ENCODE measurements at regions not wholly inside any gene's neighbourhood (a gene's known extent, or its start where the extent isn't known, plus 50 kb on each side); places are given as distances from the start of the nearest gene placed in this dataset.

DNA sequence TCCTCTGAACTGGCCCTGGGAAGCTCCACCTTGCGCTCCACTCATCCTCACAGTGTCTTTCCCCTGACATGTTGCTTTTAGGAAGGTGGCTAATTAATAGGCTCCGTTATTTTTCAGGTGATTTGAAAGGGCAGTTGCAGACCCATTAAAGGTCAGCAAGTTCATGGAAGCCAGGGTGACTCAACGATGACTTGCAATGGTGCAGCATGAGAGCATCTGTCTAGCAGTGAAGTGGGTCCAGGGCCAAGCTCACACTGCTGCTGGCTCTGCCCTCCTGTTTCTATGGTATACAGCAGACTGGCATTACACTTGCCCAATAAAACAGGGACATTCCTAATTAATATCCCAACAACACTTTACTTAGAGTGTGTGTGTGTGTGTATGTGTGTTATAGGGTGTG, 68.8 kb upstream of the WDR11 start:
- H3K4me1 Mint-ChIP-seq, result no peaks in the 10 kb centered on the region
- H3K27ac ChIP-seq (ENCODE audit: low read length), result no peak overlapping the region
- no peak overlapping the region for H3K4me3 ChIP-seq (ENCODE audit: control insufficient read depth in 1 of 2, extremely low read depth in 1 of 2, low read length in 1 of 2)
- CTCF ChIA-PET, result no interaction called here
- H3K36me3 Mint-ChIP-seq, result no peaks in the 10 kb centered on the region
- ATAC-seq (replicated peaks in 1 of 4), result no peak
- H3K4me3 Mint-ChIP-seq, result no peak overlapping the region
- no peaks in the 10 kb centered on the region for H3K9me3 ChIP-seq
- H3K9me3 Mint-ChIP-seq, result peaks cover 0 to 5% (median 0%) of the 10 kb centered on the region in 3 donors
- DNase-seq, result no peak
- no peaks in the 10 kb centered on the region for H3K4me1 ChIP-seq (ENCODE audit: control insufficient read depth in 1 of 2, extremely low read depth in 1 of 2, insufficient read depth in 2 of 2, low read length in 2 of 2)
- POLR2A ChIA-PET, result no interaction called here
- peaks cover 2 to 3% of the 10 kb centered on the region in 2 donors for H3K27me3 Mint-ChIP-seq
- 75% methylated on average over 2 of the region's 3 CpGs for WGBS (ENCODE audit: insufficient coverage)
- peaks cover 0 to 7% of the 10 kb centered on the region in 2 experiments for H3K27me3 ChIP-seq (replicated peaks in 1 of 2; ENCODE audit: control insufficient read depth in 2 of 2, extremely low read depth in 1 of 2, insufficient read depth in 2 of 2, low read length in 1 of 2)
- no peak overlapping the region for H3K27ac Mint-ChIP-seq
- no peaks in the 10 kb centered on the region for H3K36me3 ChIP-seq (ENCODE audit: control insufficient read depth in 2 of 2, extremely low read depth in 1 of 2, insufficient read depth in 1 of 2, low read length in 1 of 2)

DNA sequence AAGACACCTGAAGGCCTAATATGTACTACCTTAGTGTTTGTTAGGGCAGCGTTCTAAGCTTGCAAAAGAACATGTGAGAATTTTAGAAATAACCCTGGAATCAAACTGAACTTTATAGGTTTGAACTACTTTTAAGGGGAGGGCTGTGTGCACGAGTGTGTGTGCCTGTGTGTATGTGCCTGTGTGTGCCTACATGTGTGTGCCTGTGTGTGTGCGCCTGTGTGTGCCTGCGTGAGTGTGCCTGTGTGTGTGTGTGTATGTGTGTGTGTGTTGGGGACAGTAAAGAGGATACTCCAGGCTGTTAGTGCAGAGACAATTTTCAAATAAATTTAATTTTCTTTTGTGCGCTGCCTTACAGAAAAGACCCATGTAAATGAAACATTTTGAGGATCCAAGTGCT, 68.1 kb upstream of the WDR11 start:
- Mint-ChIP-seq H3K27me3 (peaks cover 2 to 3% of the 10 kb centered on the region in 2 donors), H3K4me1 (no peaks in the 10 kb centered on the region), H3K27ac (no peak overlapping the region), H3K36me3 (no peaks in the 10 kb centered on the region), H3K9me3 (peaks cover 0 to 5% (median 0%) of the 10 kb centered on the region in 3 donors), H3K4me3 (no peak overlapping the region)
- no CpG with 5 or more reads among the region's 5 CpGs for WGBS (ENCODE audit: insufficient coverage)
- ChIA-PET CTCF (no interaction called here), POLR2A (no interaction called here)
- H3K4me3 ChIP-seq (ENCODE audit: control insufficient read depth in 1 of 2, extremely low read depth in 1 of 2, low read length in 1 of 2), result no peak overlapping the region
- H3K27me3 ChIP-seq (replicated peaks in 1 of 2; ENCODE audit: control insufficient read depth in 2 of 2, extremely low read depth in 1 of 2, insufficient read depth in 2 of 2, low read length in 1 of 2), result peaks cover 0 to 7% of the 10 kb centered on the region in 2 experiments
- ATAC-seq (replicated peaks in 1 of 4) (no peak), DNase-seq (no peak)
- no peak overlapping the region for H3K27ac ChIP-seq (ENCODE audit: low read length)
- no peaks in the 10 kb centered on the region for H3K36me3 ChIP-seq (ENCODE audit: control insufficient read depth in 2 of 2, extremely low read depth in 1 of 2, insufficient read depth in 1 of 2, low read length in 1 of 2)
- H3K4me1 ChIP-seq (ENCODE audit: control insufficient read depth in 1 of 2, extremely low read depth in 1 of 2, insufficient read depth in 2 of 2, low read length in 2 of 2), result no peaks in the 10 kb centered on the region
- no peaks in the 10 kb centered on the region for H3K9me3 ChIP-seq

- Histone ChIP-seq H3K36me3 (ENCODE audit: control insufficient read depth in 2 of 2, extremely low read depth in 1 of 2, insufficient read depth in 1 of 2, low read length in 1 of 2) (no peaks in the 10 kb centered on the region), H3K4me1 (ENCODE audit: control insufficient read depth in 1 of 2, extremely low read depth in 1 of 2, insufficient read depth in 2 of 2, low read length in 2 of 2) (no peaks in the 10 kb centered on the region), H3K27ac (ENCODE audit: low read length) (no peak overlapping the region), H3K4me3 (ENCODE audit: control insufficient read depth in 1 of 2, extremely low read depth in 1 of 2, low read length in 1 of 2) (no peak overlapping the region), H3K9me3 (no peaks in the 10 kb centered on the region), H3K27me3 (replicated peaks in 1 of 2; ENCODE audit: control insufficient read depth in 2 of 2, extremely low read depth in 1 of 2, insufficient read depth in 2 of 2, low read length in 1 of 2) (peaks cover 0 to 7% of the 10 kb centered on the region in 2 experiments)
- H3K27me3 Mint-ChIP-seq, result peaks cover 2 to 3% of the 10 kb centered on the region in 2 donors
- CTCF ChIA-PET, result no interaction called here
- H3K4me1 Mint-ChIP-seq, result no peaks in the 10 kb centered on the region
- H3K27ac Mint-ChIP-seq, result no peak overlapping the region
- POLR2A ChIA-PET, result no interaction called here
- WGBS (ENCODE audit: insufficient coverage), result 36% methylated on average over 4 of the region's 6 CpGs
- no peaks in the 10 kb centered on the region for H3K36me3 Mint-ChIP-seq
- DNase-seq, result no peak
- no peak overlapping the region for H3K4me3 Mint-ChIP-seq
- peaks cover 0 to 5% (median 0%) of the 10 kb centered on the region in 3 donors for H3K9me3 Mint-ChIP-seq
- ATAC-seq (replicated peaks in 1 of 4), result no peak
Measured at GRCh38 chr10:120783867-120784266, 67.3 kb upstream of the WDR11 start.

DNA sequence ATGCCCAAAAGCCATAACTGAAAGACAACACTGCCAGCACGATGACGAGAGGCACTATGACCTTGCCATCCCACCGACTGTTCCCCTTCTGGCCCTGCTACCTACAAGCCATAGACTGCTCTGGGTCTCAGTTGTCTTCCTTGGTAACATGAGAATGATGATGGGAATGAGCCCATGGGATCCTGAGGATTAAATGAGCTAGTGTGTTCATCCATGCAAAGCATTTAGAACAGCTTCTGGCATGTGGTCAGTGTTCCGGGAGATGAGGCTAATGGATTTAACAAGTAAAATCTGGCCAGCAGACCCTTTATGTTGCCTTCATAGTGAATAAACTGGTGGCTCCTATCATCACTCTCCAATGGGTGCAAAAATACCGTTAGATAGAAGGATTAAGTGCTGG, 62.4 kb upstream of the WDR11 start:
- 100% methylated on average over 1 of the region's 5 CpGs for WGBS (ENCODE audit: insufficient coverage)
- ATAC-seq (replicated peaks in 1 of 4), result no peak

GRCh38 chr10:120789303-120790203, 61.6 kb upstream of the WDR11 start:
- H3K4me3 Mint-ChIP-seq, result no peak overlapping the region
- no peak overlapping the region for H3K27ac Mint-ChIP-seq
- 75% methylated on average over 1 of the region's 5 CpGs for WGBS (ENCODE audit: insufficient coverage)

More for the DNA sequence above, 62.4 kb upstream of the WDR11 start:
- H3K27me3 Mint-ChIP-seq, result peaks cover 6 to 8% of the 10 kb centered on the region in 2 donors
- Histone ChIP-seq H3K4me1 (ENCODE audit: control insufficient read depth in 1 of 2, extremely low read depth in 1 of 2, insufficient read depth in 2 of 2, low read length in 2 of 2) (no peaks in the 10 kb centered on the region), H3K36me3 (ENCODE audit: control insufficient read depth in 2 of 2, extremely low read depth in 1 of 2, insufficient read depth in 1 of 2, low read length in 1 of 2) (no peaks in the 10 kb centered on the region), H3K27me3 (replicated peaks in 1 of 2; ENCODE audit: control insufficient read depth in 2 of 2, extremely low read depth in 1 of 2, insufficient read depth in 2 of 2, low read length in 1 of 2) (peaks cover 0 to 7% of the 10 kb centered on the region in 2 experiments), H3K4me3 (ENCODE audit: control insufficient read depth in 1 of 2, extremely low read depth in 1 of 2, low read length in 1 of 2) (no peak overlapping the region), H3K9me3 (no peaks in the 10 kb centered on the region), H3K27ac (ENCODE audit: low read length) (no peak overlapping the region)
- CTCF ChIA-PET, result no interaction called here
- H3K9me3 Mint-ChIP-seq, result peaks cover 0 to 7% (median 0%) of the 10 kb centered on the region in 3 donors
- no peaks in the 10 kb centered on the region for H3K4me1 Mint-ChIP-seq
- no peak for DNase-seq
- H3K36me3 Mint-ChIP-seq, result no peaks in the 10 kb centered on the region
- no peak overlapping the region for H3K4me3 Mint-ChIP-seq
- no peak overlapping the region for H3K27ac Mint-ChIP-seq
- POLR2A ChIA-PET, result no interaction called here

GRCh38 chr10:120791316-120791715, 59.8 kb upstream of the WDR11 start:
- Histone ChIP-seq H3K27me3 (replicated peaks in 1 of 2; ENCODE audit: control insufficient read depth in 2 of 2, extremely low read depth in 1 of 2, insufficient read depth in 2 of 2, low read length in 1 of 2) (peaks cover 0 to 9% of the 10 kb centered on the region in 2 experiments), H3K36me3 (ENCODE audit: control insufficient read depth in 2 of 2, extremely low read depth in 1 of 2, insufficient read depth in 1 of 2, low read length in 1 of 2) (no peaks in the 10 kb centered on the region), H3K4me1 (ENCODE audit: control insufficient read depth in 1 of 2, extremely low read depth in 1 of 2, insufficient read depth in 2 of 2, low read length in 2 of 2) (no peaks in the 10 kb centered on the region), H3K9me3 (no peaks in the 10 kb centered on the region), H3K27ac (ENCODE audit: low read length) (no peak overlapping the region), H3K4me3 (ENCODE audit: control insufficient read depth in 1 of 2, extremely low read depth in 1 of 2, low read length in 1 of 2) (no peak overlapping the region)
- ChIA-PET POLR2A (no interaction called here), CTCF (no interaction called here)
- no peaks in the 10 kb centered on the region for H3K4me1 Mint-ChIP-seq
- H3K4me3 Mint-ChIP-seq, result no peak overlapping the region
- no peak overlapping the region for H3K27ac Mint-ChIP-seq
- H3K27me3 Mint-ChIP-seq, result peaks cover 10 to 12% of the 10 kb centered on the region in 2 donors
- no peaks in the 10 kb centered on the region for H3K36me3 Mint-ChIP-seq
- 100% methylated on average over 1 of the region's 5 CpGs for WGBS (ENCODE audit: insufficient coverage)
- ATAC-seq (replicated peaks in 1 of 4), result no peak
- no peak for DNase-seq
- H3K9me3 Mint-ChIP-seq, result peaks cover 0 to 3% (median 0%) of the 10 kb centered on the region in 3 donors

More at GRCh38 chr10:120789303-120790203, 61.6 kb upstream of the WDR11 start:
- CTCF ChIA-PET, result no interaction called here
- no peak overlapping the region for H3K27ac ChIP-seq (ENCODE audit: low read length)
- Mint-ChIP-seq H3K4me1 (no peaks in the 10 kb centered on the region), H3K36me3 (no peaks in the 10 kb centered on the region), H3K9me3 (peaks cover 0 to 8% (median 0%) of the 10 kb centered on the region in 3 donors), H3K27me3 (peaks cover 9 to 12% of the 10 kb centered on the region in 2 donors)
- no peak for ATAC-seq (replicated peaks in 1 of 4)
- DNase-seq, result no peak
- POLR2A ChIA-PET, result no interaction called here
- peaks cover 0 to 9% of the 10 kb centered on the region in 2 experiments for H3K27me3 ChIP-seq (replicated peaks in 1 of 2; ENCODE audit: control insufficient read depth in 2 of 2, extremely low read depth in 1 of 2, insufficient read depth in 2 of 2, low read length in 1 of 2)
- no peak overlapping the region for H3K4me3 ChIP-seq (ENCODE audit: control insufficient read depth in 1 of 2, extremely low read depth in 1 of 2, low read length in 1 of 2)
- no peaks in the 10 kb centered on the region for H3K36me3 ChIP-seq (ENCODE audit: control insufficient read depth in 2 of 2, extremely low read depth in 1 of 2, insufficient read depth in 1 of 2, low read length in 1 of 2)
- H3K4me1 ChIP-seq (ENCODE audit: control insufficient read depth in 1 of 2, extremely low read depth in 1 of 2, insufficient read depth in 2 of 2, low read length in 2 of 2), result no peaks in the 10 kb centered on the region
- no peaks in the 10 kb centered on the region for H3K9me3 ChIP-seq
